ENCODE measurements at regions not wholly inside any gene's neighbourhood (a gene's known extent, or its start where the extent isn't known, plus 50 kb on each side); places are given as distances from the start of the nearest gene placed in this dataset.

GRCh38 chr4:175092114-175092513, 174.0 kb downstream of the ADAM29 start:
- TF ChIP-seq EZH2 (IDR thresholded peaks at IDR 0.05; ENCODE audit: low read depth, unreplicated experiment) (no peak), STAT1 (IDR thresholded peaks at IDR 0.05; ENCODE audit: unreplicated experiment) (no peak), POLR2AphosphoS5 (IDR thresholded peaks at IDR 0.05; ENCODE audit: low read depth) (no peak), EZH2phosphoT487 (IDR thresholded peaks at IDR 0.05; ENCODE audit: unreplicated experiment) (no peak), ZNF462 (CRISPR knock-in tag; IDR thresholded peaks at IDR 0.05) (no peak), ZNF114 (CRISPR knock-in tag; IDR thresholded peaks at IDR 0.05) (no peak), CREB1 (CRISPR knock-in tag; IDR thresholded peaks at IDR 0.05; ENCODE audit: low read depth) (no peak), JUNB (IDR thresholded peaks at IDR 0.05; ENCODE audit: unreplicated experiment) (no peak), ZNF331 (CRISPR knock-in tag; IDR thresholded peaks at IDR 0.05; ENCODE audit: low read depth) (no peak), NANOG (IDR thresholded peaks at IDR 0.05; ENCODE audit: borderline replicate concordance) (no peak)
- TF ChIP-seq, protein P1, sequence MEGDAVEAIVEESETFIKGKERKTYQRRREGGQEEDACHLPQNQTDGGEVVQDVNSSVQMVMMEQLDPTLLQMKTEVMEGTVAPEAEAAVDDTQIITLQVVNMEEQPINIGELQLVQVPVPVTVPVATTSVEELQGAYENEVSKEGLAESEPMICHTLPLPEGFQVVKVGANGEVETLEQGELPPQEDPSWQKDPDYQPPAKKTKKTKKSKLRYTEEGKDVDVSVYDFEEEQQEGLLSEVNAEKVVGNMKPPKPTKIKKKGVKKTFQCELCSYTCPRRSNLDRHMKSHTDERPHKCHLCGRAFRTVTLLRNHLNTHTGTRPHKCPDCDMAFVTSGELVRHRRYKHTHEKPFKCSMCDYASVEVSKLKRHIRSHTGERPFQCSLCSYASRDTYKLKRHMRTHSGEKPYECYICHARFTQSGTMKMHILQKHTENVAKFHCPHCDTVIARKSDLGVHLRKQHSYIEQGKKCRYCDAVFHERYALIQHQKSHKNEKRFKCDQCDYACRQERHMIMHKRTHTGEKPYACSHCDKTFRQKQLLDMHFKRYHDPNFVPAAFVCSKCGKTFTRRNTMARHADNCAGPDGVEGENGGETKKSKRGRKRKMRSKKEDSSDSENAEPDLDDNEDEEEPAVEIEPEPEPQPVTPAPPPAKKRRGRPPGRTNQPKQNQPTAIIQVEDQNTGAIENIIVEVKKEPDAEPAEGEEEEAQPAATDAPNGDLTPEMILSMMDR (conservative IDR thresholded peaks at IDR 0.05; ENCODE audit: low read depth in 2 of 2): no peak
- TF ChIP-seq, protein P2, sequence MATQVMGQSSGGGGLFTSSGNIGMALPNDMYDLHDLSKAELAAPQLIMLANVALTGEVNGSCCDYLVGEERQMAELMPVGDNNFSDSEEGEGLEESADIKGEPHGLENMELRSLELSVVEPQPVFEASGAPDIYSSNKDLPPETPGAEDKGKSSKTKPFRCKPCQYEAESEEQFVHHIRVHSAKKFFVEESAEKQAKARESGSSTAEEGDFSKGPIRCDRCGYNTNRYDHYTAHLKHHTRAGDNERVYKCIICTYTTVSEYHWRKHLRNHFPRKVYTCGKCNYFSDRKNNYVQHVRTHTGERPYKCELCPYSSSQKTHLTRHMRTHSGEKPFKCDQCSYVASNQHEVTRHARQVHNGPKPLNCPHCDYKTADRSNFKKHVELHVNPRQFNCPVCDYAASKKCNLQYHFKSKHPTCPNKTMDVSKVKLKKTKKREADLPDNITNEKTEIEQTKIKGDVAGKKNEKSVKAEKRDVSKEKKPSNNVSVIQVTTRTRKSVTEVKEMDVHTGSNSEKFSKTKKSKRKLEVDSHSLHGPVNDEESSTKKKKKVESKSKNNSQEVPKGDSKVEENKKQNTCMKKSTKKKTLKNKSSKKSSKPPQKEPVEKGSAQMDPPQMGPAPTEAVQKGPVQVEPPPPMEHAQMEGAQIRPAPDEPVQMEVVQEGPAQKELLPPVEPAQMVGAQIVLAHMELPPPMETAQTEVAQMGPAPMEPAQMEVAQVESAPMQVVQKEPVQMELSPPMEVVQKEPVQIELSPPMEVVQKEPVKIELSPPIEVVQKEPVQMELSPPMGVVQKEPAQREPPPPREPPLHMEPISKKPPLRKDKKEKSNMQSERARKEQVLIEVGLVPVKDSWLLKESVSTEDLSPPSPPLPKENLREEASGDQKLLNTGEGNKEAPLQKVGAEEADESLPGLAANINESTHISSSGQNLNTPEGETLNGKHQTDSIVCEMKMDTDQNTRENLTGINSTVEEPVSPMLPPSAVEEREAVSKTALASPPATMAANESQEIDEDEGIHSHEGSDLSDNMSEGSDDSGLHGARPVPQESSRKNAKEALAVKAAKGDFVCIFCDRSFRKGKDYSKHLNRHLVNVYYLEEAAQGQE (IDR thresholded peaks at IDR 0.05; ENCODE audit: unreplicated experiment): no peak
- TF ChIP-seq, protein P3, sequence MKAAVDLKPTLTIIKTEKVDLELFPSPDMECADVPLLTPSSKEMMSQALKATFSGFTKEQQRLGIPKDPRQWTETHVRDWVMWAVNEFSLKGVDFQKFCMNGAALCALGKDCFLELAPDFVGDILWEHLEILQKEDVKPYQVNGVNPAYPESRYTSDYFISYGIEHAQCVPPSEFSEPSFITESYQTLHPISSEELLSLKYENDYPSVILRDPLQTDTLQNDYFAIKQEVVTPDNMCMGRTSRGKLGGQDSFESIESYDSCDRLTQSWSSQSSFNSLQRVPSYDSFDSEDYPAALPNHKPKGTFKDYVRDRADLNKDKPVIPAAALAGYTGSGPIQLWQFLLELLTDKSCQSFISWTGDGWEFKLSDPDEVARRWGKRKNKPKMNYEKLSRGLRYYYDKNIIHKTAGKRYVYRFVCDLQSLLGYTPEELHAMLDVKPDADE (IDR thresholded peaks at IDR 0.05): no peak
- ATAC-seq (no peak), DNase-seq (ENCODE audit: low spot score) (no peak)
- H3K4me2 ChIP-seq: no peak overlapping the region
- no peaks in the 10 kb centered on the region for H3K27me3 Mint-ChIP-seq (ENCODE audit: insufficient read depth, low read depth, poor library complexity)
- H3K9me2 ChIP-seq (ENCODE audit: insufficient read depth): no peaks in the 10 kb centered on the region
- no peak overlapping the region for H2AFZ ChIP-seq
- no peak overlapping the region for H3K27ac ChIP-seq (ENCODE audit: low read depth)
- no peaks in the 10 kb centered on the region for H3K79me2 ChIP-seq (replicated peaks; ENCODE audit: insufficient read depth)
- no peaks in the 10 kb centered on the region for H4K20me1 ChIP-seq (replicated peaks; ENCODE audit: insufficient read depth)
- H3K27ac Mint-ChIP-seq: no peak overlapping the region
- H3K4me3 Mint-ChIP-seq: no peak overlapping the region
- no peak overlapping the region for H3K4me3 ChIP-seq
- H3F3A ChIP-seq (replicated peaks; ENCODE audit: low read depth): no peaks in the 10 kb centered on the region
- no peaks in the 10 kb centered on the region for H3K4me1 Mint-ChIP-seq
- H3K4me1 ChIP-seq (ENCODE audit: insufficient read depth): no peaks in the 10 kb centered on the region
- H3K9me3 Mint-ChIP-seq: peaks cover 33% of the 10 kb centered on the region
- no peaks in the 10 kb centered on the region for H3K27me3 ChIP-seq (ENCODE audit: insufficient read depth)
- H3K36me3 ChIP-seq (ENCODE audit: insufficient read depth): no peaks in the 10 kb centered on the region
- H3K36me3 Mint-ChIP-seq (ENCODE audit: low read depth): peaks cover 13% of the 10 kb centered on the region; the same call in 2 of the 3 replicates

Measured in GM23338 (cell line).